ENCODE measurements at regions not wholly inside any gene's neighbourhood (a gene's known extent, or its start where the extent isn't known, plus 50 kb on each side); places are given as distances from the start of the nearest gene placed in this dataset.

DNA sequence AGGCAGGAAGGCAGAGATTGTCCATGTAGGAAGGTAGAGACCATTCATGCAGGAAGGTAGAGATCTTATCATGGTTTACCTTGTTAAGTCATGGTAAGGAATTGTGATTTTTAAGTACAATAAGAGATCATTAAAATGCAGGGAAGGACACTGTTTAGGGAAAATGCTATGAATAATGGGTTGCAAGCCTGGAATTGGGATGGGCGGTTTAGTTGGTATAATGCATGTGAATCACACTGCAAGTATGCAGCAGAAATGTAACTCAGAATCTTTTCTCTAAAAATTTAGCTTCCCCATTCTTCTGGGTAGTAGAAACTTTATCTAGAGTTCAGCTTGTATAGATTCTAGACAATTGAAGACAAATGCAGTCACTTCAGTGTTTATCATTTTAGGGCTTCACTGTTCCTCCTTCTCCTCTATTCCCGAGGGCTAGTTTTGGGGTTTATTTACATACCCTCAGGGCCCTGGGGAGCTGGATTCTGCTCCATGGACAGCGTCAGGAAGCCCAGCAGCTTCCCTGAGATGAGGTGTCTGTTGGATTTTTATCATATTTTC lies 212.0 kb downstream of the SREK1 start (continued):
- TF ChIP-seq, protein P1, sequence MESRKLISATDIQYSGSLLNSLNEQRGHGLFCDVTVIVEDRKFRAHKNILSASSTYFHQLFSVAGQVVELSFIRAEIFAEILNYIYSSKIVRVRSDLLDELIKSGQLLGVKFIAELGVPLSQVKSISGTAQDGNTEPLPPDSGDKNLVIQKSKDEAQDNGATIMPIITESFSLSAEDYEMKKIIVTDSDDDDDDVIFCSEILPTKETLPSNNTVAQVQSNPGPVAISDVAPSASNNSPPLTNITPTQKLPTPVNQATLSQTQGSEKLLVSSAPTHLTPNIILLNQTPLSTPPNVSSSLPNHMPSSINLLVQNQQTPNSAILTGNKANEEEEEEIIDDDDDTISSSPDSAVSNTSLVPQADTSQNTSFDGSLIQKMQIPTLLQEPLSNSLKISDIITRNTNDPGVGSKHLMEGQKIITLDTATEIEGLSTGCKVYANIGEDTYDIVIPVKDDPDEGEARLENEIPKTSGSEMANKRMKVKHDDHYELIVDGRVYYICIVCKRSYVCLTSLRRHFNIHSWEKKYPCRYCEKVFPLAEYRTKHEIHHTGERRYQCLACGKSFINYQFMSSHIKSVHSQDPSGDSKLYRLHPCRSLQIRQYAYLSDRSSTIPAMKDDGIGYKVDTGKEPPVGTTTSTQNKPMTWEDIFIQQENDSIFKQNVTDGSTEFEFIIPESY (IDR thresholded peaks at IDR 0.05; ENCODE audit: borderline replicate concordance, low read depth) = no peak
- TF ChIP-seq EP300 (IDR thresholded peaks at IDR 0.05; ENCODE audit: borderline replicate concordance in 1 of 2, low read depth in 1 of 2, low read length in 1 of 2) (no peak), JUND (IDR thresholded peaks at IDR 0.05) (no peak), POLR2AphosphoS5 (IDR thresholded peaks at IDR 0.05; ENCODE audit: low read depth, low read length) (no peak), RFX5 (IDR thresholded peaks at IDR 0.05; ENCODE audit: low read length) (no peak)

DNA sequence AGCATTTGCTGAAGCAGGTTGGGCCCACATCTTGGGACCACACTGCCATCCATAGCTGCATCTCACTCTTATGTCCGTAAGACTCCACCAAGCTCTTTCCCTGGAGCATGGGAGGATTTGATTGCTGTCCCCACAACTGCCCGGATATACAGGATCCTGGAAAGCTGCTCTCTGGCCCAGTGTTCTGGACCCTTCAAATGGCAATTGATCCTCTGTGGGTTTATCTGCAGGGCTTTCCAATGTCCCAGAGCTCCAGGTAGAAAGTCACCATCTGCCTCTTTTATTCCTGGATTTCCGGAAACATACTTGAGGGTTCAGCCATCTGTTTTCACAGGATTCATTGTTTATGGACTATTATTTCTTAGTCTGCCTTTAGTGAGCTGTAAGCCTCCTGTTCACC lies 214.6 kb downstream of the SREK1 start:
- no peaks in the 10 kb centered on the region for H3K79me2 ChIP-seq (ENCODE audit: insufficient read depth)
- H3K27me3 ChIP-seq (ENCODE audit: insufficient read depth) = 0 out of 2 replicates have a peak, but pooled peaks cover 5% of the 10 kb centered on the region
- ChIA-PET CTCF (interaction anchor here (1.0 to 2.0 kb wide), 5 partner anchors 10 to 53 kb away, joined by 3 to 7 read pairs (median 3); no protein-coding TSS in a partner anchor), POLR2A (no interaction called here)
- no peaks in the 10 kb centered on the region for H3K9me2 ChIP-seq
- H2AFZ ChIP-seq (ENCODE audit: low read depth) = no peak overlapping the region
- H3K4me3 ChIP-seq (ENCODE audit: low read depth in 2 of 2, low read length in 1 of 2) = no peak overlapping the region
- no peaks in the 10 kb centered on the region for H3K36me3 ChIP-seq (replicated peaks in 1 of 2; ENCODE audit: control insufficient read depth in 1 of 2, insufficient read depth in 2 of 2, low read length in 1 of 2)
- no peak for TF ChIP-seq RFX5 (IDR thresholded peaks at IDR 0.05; ENCODE audit: low read length)
- 79% methylated on average over 3 of the region's 3 CpGs for WGBS (ENCODE audit: low lambda C conversion rate)
- no peak overlapping the region for H3K9ac ChIP-seq
- H3K27ac ChIP-seq (ENCODE audit: low read depth in 2 of 2, low read length in 1 of 2) = no peak overlapping the region
- H3K4me1 ChIP-seq (ENCODE audit: control insufficient read depth in 1 of 2, insufficient read depth in 2 of 2, low read depth in 1 of 2, low read length in 1 of 2) = peaks cover 0 to 13% of the 10 kb centered on the region in 2 experiments; a peak in 2 of 4 replicates
- H4K20me1 ChIP-seq (ENCODE audit: insufficient read depth) = no peaks in the 10 kb centered on the region
- no peaks in the 10 kb centered on the region for H3K9me3 ChIP-seq
- no peak overlapping the region for H3K4me2 ChIP-seq
- DNase-seq = no peak
- no peaks in the 10 kb centered on the region for H3F3A ChIP-seq (replicated peaks; ENCODE audit: insufficient read depth)

DNA sequence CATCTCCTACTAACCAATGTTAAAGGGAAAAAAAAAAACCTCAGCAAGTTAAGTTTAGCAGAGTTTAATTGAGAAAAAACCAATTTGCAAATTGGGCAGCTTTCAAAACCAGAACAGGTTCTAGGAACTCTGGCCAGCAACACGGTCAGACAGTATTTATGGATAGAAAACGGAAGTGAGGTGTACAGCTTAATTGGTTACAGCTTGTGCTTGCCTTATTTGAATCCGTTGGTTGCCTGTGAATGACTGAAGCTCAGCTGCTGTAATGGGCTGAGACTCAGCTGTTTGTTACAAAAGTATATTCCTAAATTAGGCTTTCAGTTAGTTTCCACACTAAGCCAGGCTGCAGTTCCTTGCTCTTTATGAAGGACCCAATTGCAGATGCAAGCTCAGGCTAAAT lies 217.0 kb downstream of the SREK1 start:
- Histone ChIP-seq H3K9me2 (no peaks in the 10 kb centered on the region), H3K9me3 (no peaks in the 10 kb centered on the region), H3K27ac (ENCODE audit: low read depth in 2 of 2, low read length in 1 of 2) (no peak overlapping the region), H3K79me2 (ENCODE audit: insufficient read depth) (no peaks in the 10 kb centered on the region), H4K20me1 (ENCODE audit: insufficient read depth) (no peaks in the 10 kb centered on the region), H3K4me1 (ENCODE audit: control insufficient read depth in 1 of 2, insufficient read depth in 2 of 2, low read depth in 1 of 2, low read length in 1 of 2) (peaks cover 0 to 13% of the 10 kb centered on the region in 2 experiments; a peak in 2 of 4 replicates), H3K4me3 (ENCODE audit: low read depth in 2 of 2, low read length in 1 of 2) (no peak overlapping the region), H3K9ac (no peak overlapping the region), H3K27me3 (ENCODE audit: insufficient read depth) (0 out of 2 replicates have a peak, but pooled peaks cover 5% of the 10 kb centered on the region), H3K4me2 (no peak overlapping the region), H3F3A (replicated peaks; ENCODE audit: insufficient read depth) (no peaks in the 10 kb centered on the region), H3K36me3 (replicated peaks in 1 of 2; ENCODE audit: control insufficient read depth in 1 of 2, insufficient read depth in 2 of 2, low read length in 1 of 2) (no peaks in the 10 kb centered on the region), H2AFZ (ENCODE audit: low read depth) (no peak overlapping the region)
- CTCF ChIA-PET = interaction anchor here (1.5 kb wide), 1 partner anchor 53 kb away, joined by 4 read pairs; no protein-coding TSS in a partner anchor
- 19% methylated on average over 3 of the region's 3 CpGs for WGBS (ENCODE audit: low lambda C conversion rate)
- POLR2A ChIA-PET = interaction anchor here (0.6 kb wide), 1 partner anchor 666 kb away, joined by 5 read pairs; no protein-coding TSS in a partner anchor
- DNase-seq = no peak
- TF ChIP-seq MXI1 (IDR thresholded peaks at IDR 0.05; ENCODE audit: low read depth, low read length) (no peak), MEF2A (IDR thresholded peaks at IDR 0.05; ENCODE audit: borderline replicate concordance, low read depth) (no peak), FOXJ3 (CRISPR knock-in tag; IDR thresholded peaks at IDR 0.05) (no peak), JUND (IDR thresholded peaks at IDR 0.05) (no peak), FOSL2 (IDR thresholded peaks at IDR 0.05; ENCODE audit: borderline replicate concordance, low read depth) (no peak), SIN3A (IDR thresholded peaks at IDR 0.05; ENCODE audit: borderline replicate concordance, low read depth, low read length) (no peak), RAD21 (IDR thresholded peaks at IDR 0.05; ENCODE audit: low read length) (no peak), TCF12 (IDR thresholded peaks at IDR 0.05) (no peak)
- TF ChIP-seq, protein P2, sequence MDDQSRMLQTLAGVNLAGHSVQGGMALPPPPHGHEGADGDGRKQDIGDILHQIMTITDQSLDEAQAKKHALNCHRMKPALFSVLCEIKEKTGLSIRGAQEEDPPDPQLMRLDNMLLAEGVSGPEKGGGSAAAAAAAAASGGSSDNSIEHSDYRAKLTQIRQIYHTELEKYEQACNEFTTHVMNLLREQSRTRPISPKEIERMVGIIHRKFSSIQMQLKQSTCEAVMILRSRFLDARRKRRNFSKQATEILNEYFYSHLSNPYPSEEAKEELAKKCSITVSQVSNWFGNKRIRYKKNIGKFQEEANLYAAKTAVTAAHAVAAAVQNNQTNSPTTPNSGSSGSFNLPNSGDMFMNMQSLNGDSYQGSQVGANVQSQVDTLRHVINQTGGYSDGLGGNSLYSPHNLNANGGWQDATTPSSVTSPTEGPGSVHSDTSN (IDR thresholded peaks at IDR 0.05) = no peak
- TF ChIP-seq, protein P3, sequence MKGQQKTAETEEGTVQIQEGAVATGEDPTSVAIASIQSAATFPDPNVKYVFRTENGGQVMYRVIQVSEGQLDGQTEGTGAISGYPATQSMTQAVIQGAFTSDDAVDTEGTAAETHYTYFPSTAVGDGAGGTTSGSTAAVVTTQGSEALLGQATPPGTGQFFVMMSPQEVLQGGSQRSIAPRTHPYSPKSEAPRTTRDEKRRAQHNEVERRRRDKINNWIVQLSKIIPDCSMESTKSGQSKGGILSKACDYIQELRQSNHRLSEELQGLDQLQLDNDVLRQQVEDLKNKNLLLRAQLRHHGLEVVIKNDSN (IDR thresholded peaks at IDR 0.05; ENCODE audit: borderline replicate concordance, low read depth) = no peak
- TF ChIP-seq, protein P4, sequence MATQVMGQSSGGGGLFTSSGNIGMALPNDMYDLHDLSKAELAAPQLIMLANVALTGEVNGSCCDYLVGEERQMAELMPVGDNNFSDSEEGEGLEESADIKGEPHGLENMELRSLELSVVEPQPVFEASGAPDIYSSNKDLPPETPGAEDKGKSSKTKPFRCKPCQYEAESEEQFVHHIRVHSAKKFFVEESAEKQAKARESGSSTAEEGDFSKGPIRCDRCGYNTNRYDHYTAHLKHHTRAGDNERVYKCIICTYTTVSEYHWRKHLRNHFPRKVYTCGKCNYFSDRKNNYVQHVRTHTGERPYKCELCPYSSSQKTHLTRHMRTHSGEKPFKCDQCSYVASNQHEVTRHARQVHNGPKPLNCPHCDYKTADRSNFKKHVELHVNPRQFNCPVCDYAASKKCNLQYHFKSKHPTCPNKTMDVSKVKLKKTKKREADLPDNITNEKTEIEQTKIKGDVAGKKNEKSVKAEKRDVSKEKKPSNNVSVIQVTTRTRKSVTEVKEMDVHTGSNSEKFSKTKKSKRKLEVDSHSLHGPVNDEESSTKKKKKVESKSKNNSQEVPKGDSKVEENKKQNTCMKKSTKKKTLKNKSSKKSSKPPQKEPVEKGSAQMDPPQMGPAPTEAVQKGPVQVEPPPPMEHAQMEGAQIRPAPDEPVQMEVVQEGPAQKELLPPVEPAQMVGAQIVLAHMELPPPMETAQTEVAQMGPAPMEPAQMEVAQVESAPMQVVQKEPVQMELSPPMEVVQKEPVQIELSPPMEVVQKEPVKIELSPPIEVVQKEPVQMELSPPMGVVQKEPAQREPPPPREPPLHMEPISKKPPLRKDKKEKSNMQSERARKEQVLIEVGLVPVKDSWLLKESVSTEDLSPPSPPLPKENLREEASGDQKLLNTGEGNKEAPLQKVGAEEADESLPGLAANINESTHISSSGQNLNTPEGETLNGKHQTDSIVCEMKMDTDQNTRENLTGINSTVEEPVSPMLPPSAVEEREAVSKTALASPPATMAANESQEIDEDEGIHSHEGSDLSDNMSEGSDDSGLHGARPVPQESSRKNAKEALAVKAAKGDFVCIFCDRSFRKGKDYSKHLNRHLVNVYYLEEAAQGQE (IDR thresholded peaks at IDR 0.05; ENCODE audit: low read depth, low read length) = no peak
- TF ChIP-seq, protein P5, sequence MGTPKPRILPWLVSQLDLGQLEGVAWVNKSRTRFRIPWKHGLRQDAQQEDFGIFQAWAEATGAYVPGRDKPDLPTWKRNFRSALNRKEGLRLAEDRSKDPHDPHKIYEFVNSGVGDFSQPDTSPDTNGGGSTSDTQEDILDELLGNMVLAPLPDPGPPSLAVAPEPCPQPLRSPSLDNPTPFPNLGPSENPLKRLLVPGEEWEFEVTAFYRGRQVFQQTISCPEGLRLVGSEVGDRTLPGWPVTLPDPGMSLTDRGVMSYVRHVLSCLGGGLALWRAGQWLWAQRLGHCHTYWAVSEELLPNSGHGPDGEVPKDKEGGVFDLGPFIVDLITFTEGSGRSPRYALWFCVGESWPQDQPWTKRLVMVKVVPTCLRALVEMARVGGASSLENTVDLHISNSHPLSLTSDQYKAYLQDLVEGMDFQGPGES (IDR thresholded peaks at IDR 0.05; ENCODE audit: low read depth, low read length) = no peak
